ENCODE measurements at regions not wholly inside any gene's neighbourhood (a gene's known extent, or its start where the extent isn't known, plus 50 kb on each side); places are given as distances from the start of the nearest gene placed in this dataset.
"Not testable (repeated sequence)": the region's sequence is repeated elsewhere in the genome, so short reads cannot be mapped to it uniquely, and the experiment has no call there.

GRCh38 chr4:177235026-177235425, 74.6 kb upstream of the NEIL3 start:
- ATAC-seq = no peak
- DNase-seq (ENCODE audit: low spot score) = no peak

- ATAC-seq (no peak), DNase-seq (ENCODE audit: low spot score) (no peak)
Measured at GRCh38 chr4:177236886-177237285, 72.8 kb upstream of the NEIL3 start.

GRCh38 chr4:177237291-177237690, 72.4 kb upstream of the NEIL3 start:
- ATAC-seq (no peak), DNase-seq (ENCODE audit: low spot score) (no peak)

- ATAC-seq (no peak), DNase-seq (ENCODE audit: low spot score) (no peak)
Measured at GRCh38 chr4:177239477-177239876, 70.2 kb upstream of the NEIL3 start.

GRCh38 chr4:177239878-177240277, 69.8 kb upstream of the NEIL3 start:
- ATAC-seq = no peak
- DNase-seq (ENCODE audit: low spot score) = no peak

- DNase-seq (ENCODE audit: low spot score) = no peak
- no peak for ATAC-seq
Measured at GRCh38 chr4:177242651-177243286, 66.9 kb upstream of the NEIL3 start.

- DNase-seq (ENCODE audit: low spot score) (no peak), ATAC-seq (no peak)
Measured at GRCh38 chr4:177246641-177247584, 62.8 kb upstream of the NEIL3 start.

- ATAC-seq = peak; percentile 99
- peak; percentile 65 for DNase-seq (ENCODE audit: low spot score)
Measured at GRCh38 chr4:177250056-177250696, 59.5 kb upstream of the NEIL3 start.

GRCh38 chr4:177251237-177251636, 58.4 kb upstream of the NEIL3 start:
- ATAC-seq (no peak), DNase-seq (ENCODE audit: low spot score) (no peak)

GRCh38 chr4:177255359-177255758, 54.3 kb upstream of the NEIL3 start:
- DNase-seq (ENCODE audit: low spot score) = no peak
- ATAC-seq = no peak

- ATAC-seq = no peak
- no peak for DNase-seq (ENCODE audit: low spot score)
Measured at GRCh38 chr4:177256950-177257349, 52.7 kb upstream of the NEIL3 start.

- ATAC-seq; DNase-seq (ENCODE audit: low spot score): not testable (repeated sequence)
Measured at GRCh38 chr4:177259466-177259865, 50.2 kb upstream of the NEIL3 start.

Measured in left lobe of liver (tissue), 2 donors.